Hippocampal formation (tissue), 2 donors: ENCODE measurements at regions not wholly inside any gene's neighbourhood (a gene's known extent, or its start where the extent isn't known, plus 50 kb on each side); places are given as distances from the start of the nearest gene placed in this dataset.
"Not testable (repeated sequence)": the region's sequence is repeated elsewhere in the genome, so short reads cannot be mapped to it uniquely, and the experiment has no call there.

Source experiments
- DNase-seq, 2 donors: peaks; one replicate each; lab custom pipeline; 2025; lab: John Stamatoyannopoulos, UW

DNA sequence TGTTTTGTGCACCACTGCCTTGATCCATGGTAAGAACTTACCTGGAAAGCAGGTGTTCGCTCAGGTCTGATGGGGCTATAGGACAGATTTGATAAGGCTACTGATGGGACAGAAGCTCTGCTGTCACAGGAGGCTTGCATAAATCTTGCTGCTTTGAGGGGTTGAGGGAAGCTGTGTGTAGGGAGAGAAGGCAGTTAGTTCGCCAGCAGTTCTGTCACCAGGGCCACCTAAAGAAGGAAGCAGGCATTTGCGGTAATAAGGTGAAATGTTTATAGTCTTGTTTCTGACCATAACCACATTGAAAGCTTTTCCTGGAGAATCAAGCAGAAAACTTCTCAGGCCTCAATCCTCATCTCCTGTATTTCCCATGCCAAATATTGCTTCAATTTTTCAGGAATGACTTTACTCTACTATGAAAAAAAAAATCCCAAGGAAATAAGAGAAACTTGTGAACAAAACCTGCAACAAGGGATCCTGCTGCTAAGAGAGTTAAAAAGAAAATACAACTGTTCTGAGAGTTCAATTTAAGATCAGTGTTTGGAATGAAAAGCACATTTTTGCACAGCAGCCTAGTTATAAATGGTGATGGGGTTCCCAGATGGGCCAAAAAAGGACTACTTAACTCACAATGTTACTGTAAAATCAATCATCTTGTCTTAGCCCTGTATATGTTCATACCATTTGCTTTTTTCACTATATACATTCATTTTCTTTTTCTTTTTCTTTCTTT, 122.0 kb upstream of the RANBP3L start:
- no peak for DNase-seq

DNA sequence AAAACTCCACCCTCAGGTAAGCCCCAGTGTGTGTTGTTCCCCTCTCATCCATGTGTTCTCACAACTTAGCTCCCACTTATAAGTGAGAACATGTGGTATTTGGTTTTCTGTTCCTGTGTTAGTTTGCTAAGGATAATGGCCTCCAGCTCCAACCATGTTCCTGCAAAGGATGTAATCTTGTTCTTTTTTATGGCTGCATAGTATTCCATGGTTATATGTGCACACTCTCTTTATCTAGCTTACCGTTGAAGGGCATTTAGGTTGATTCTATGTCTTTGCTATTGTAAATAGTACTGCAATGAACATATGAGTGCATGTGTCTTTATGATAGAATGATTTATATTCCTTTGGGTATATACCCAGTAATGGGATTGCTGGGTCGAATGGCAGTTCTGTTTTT, 124.4 kb upstream of the RANBP3L start:
- not testable (repeated sequence) for DNase-seq

DNA sequence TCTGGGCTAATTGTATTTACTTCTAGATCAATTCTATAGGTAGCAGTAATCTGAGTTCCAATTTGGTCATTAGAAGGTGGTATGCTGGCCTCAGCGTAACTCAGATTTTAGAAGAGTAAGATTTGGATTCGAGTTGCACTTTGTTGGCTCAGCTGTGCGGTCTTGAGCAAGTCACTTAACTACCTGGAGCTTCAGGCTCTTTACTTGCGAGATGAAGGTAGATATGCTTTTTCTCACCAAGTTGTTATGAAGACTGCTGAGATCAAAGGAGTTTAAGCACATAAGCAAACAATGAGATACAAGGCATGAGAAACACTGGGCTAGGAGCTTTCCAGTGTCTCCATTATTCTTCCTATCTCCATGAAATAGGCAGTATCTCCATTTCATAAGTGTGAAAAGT, 133.8 kb upstream of the RANBP3L start:
- DNase-seq, result no peak

DNA sequence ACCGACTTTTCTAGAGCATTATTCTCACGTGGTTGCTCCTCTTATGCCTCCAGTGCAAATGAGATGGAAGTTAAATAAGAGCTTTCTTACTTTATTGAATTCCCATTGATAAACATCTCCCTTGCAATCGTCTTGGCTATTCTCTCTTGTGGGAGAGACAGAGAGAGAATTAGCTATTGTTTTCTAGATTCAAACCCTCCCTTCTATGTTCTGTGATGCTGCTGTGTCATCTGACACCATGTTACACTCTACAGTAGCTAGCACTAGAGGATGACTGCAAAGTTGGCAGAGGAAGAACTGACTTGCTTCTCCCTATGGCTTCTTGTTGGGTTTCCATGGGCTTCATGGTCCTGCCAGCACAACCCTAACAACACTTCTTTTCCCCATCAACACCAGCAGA, 134.6 kb upstream of the RANBP3L start:
- peak in 1 of 2 donors; percentile 29 for DNase-seq

DNA sequence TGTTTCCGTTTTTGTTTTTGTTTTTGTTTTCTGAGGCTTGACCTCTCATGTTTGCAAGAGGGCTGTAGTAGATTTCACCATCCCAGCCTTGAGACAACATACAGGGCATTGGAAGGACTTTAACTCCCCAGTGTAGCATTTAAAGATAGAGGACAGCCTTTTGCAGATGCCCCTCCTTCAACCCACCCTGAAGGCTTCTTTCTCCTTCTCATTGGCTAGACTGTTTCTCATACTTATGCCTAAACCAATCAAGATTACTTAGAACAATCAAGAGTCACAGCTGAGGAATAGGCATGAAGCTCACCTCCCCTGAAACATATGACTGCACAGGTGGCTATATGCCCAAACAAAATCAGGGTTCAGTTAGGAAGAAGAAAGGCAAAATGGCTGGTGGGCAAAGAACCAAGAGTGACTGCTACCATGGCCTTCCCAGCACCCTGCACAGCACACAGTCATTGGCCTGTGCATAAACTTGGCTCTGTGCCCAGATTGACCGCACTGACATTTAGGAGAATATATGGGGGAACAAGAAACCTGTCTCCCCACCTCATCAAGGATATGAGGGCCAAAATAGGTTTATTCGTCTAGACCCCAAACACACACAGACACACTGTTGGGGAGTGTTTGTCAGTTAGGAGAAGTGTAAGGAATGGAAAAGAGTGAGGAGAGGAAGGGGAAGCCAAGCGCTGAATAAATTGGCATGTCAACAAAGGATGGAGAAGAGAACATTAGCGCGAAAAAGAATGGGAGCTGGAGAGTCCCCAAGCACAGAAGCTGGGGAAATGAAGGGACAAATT, 137.3 kb upstream of the RANBP3L start:
- peak; percentile 45 to 54 for DNase-seq

DNA sequence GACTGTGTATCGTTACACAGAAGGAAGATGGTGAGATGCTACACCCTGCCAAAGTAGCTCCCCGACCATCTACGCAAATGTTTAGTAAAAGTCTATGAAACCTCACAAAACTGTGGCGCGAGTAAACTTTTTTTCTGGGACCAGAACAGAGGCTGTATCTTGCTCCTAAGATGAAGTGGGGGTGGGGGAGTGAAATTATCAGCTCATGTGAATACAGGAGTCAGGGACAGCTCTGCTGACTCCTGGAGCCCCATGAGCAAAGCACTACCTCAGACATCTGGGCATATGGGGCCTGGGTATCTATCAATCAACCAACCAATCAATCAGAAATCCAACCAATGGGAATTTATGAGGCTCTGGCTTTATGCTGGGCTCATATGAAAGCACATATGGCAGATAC, 138.6 kb upstream of the RANBP3L start:
- DNase-seq, result no peak

DNA sequence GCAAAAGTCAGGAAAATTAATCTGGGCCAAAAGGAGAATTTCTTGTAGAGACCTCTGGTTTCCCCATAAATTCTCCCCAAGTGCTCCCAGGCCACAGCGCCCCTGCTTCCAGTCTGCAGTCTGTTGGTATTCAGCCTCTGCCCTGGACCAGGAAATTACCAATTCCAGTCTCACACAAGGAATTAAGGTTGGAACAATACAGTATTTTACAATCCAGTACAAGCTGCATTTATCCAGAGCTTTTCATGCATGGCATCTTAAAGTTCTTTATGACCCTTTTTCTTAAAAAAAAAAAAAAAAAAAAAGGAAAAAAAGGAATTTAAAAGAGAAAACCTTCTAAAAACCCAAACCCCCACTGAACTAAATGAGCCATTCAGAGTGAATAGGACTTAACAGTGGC, 139.6 kb upstream of the RANBP3L start:
- peak in 1 of 2 donors; percentile 31 for DNase-seq

DNA sequence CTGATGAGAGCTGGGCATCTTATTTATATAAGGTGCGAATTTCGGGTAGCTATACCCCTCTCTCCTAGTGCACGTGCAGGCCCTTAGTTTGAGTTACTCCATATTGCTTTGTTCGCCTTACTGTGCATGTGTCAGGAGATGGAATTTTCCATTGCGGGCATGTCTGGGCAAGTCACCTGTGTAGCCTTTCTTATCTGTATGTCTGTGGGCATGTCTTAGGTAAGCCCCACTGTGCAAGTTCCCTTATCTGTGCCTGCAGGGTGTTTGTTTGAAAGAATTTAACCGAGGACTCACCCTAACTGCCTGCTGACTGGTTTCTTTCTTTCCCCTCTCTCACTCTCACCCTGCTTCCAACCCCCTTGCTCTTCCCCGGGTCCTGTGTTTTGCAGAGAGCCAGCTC, 140.7 kb upstream of the RANBP3L start:
- DNase-seq, result no peak

DNA sequence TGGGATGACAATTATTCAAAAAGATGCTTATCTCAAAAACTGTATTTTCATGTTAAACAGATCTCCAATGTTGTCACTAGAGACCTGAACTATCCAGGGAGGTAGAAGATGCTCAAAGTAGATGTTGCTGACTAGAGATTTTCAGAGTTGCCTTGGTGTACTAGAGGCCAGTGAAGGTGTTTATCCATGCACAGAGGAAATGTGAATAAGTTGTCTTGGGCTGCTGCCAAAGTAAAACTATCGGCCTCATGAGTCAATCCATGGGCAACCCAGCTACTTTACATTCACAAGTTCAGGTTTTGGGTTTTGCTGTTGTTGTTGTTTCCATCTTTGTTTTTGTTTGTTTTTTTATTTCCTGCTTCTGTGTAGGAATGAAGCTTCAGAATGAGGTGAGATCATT, 141.1 kb upstream of the RANBP3L start:
- DNase-seq, result no peak

DNA sequence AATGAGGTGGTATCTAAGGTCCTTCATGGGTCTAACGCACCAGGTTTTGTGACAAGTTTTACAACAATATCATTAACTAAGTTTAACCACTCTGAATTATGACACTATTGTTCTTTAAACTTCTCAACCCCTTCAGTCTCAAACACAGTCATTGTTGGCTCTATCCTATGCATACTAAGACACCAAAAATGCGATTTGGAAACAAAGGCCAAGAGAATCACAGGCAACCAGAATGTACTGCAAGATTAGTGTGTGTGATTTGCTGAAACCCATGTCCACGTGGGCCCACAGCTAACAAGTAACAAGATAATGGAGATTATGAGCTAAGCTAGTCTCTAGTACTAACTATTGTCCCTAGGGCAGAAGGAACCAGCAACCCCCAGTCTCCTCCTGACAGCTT, 142.2 kb upstream of the RANBP3L start:
- DNase-seq, result no peak

DNA sequence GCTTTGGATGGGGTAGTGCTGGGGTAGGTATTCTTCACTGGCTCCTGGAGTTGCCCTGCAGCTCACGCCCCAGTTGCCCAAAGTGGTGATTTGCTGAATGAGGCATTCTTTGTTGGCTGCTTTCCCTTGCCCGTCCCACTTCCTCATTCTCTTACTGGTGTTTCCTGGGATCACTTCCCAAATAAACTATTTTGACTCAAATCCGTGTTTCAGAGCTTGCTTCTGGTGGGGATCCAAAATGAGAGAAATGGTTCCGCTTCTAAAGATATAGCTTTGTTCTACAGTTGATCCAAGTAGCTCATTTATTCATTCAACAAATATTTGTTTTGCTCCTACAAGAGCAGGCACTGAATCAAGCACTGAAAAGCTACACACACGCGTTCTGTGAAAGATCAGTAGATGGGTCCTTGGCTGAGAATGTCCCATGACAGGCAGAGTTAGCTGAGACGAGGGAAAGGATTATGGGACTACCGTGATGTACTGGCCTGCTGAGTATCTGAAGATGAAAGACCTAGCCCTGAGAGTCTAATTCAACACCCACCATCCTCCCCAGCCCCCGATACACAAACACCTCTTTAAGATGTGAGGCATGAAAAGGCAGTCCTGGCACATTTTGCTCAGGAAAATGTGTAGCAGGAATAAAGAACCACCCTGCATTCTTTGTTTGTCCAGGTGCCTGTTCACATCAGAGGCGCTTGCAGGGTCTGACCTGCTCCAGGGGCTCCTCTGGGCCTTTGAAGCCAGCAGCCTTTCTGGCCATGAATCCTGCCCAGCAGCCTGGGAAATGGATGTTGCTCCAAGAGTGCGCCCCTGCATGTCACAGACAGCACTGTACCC, 143.1 kb upstream of the RANBP3L start:
- DNase-seq, result peak; percentile 26 to 53

DNA sequence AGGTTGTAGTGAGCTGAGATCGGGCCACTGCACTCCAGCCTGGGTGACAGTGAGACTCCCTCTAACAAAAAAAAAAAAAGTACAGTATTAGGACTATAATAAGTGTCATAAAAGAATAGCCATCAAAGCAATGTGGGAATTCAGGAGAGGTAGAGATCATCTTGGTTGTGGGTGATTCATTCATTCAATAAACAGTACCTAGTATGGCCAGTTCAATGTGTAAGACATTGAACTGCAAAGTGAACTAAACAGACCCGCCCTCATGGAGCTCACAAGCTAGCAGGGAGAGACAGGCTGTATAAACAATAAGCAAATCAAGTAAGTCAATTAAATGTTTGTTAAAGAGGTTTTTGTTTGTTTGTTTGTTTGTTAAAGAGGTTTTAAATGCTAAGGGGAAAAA, 146.1 kb upstream of the RANBP3L start:
- DNase-seq, result no peak

DNA sequence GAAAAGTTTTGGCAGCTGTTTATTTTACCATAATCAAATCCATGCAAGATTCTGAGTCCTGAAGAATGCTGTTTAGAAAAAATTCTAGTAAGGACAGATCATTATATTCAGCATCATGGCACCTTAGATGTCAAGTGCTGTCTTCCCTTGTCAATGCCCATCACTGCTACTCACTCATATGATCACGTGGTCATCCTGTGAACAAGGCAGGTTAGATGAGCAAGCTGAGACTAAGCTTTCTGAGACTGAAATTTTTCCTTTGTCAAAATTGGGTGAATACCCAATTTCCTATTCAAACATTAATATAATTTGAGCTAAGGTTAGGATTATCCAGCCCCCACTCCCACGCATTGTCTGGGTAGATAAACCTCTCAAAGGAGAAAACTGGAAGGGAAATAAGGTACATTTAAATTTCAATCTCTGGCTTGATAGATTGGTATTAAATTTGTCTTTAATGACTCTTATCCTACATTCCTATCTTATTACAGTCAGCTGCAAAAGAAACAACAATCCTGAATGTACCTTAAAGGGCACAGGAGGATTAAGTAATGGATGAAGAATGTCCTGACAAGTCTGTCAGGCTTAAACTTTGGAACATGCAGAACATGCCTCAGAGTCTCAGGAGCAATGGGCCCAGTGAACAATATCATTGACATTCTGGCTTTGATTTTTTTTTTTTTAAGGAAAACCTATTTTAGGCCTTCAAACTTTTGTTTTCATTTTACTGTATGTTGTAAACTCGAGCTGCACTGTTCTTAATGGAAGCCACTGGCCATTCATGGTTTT, 148.7 kb upstream of the RANBP3L start:
- no peak for DNase-seq

DNA sequence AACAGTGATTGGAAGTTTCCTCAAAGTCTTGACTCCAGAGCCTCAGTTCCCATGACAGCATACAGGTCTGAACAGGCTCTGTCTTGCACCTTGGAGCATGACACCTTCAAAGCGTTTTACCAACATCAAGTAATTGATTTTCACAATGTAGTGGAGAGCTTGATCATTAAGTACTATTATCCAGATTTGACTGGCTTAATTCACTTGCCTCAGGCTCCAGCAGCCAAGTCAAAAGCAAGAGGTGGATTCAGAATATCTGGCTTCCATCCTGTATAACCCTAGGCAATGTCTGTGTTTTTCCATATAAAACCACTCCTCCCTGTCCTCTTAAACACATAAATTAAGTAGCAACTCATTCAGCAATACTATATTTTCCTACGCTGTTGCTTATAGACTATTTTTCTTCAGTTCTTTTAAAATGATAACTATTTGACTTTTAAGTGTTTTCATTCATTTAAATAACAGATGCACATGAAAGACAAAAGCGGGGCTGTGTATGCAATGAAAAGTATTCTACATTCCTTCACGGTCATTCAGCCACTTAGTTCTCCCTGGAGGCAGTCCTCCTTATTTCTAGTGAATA, 150.8 kb upstream of the RANBP3L start:
- DNase-seq, result no peak

DNA sequence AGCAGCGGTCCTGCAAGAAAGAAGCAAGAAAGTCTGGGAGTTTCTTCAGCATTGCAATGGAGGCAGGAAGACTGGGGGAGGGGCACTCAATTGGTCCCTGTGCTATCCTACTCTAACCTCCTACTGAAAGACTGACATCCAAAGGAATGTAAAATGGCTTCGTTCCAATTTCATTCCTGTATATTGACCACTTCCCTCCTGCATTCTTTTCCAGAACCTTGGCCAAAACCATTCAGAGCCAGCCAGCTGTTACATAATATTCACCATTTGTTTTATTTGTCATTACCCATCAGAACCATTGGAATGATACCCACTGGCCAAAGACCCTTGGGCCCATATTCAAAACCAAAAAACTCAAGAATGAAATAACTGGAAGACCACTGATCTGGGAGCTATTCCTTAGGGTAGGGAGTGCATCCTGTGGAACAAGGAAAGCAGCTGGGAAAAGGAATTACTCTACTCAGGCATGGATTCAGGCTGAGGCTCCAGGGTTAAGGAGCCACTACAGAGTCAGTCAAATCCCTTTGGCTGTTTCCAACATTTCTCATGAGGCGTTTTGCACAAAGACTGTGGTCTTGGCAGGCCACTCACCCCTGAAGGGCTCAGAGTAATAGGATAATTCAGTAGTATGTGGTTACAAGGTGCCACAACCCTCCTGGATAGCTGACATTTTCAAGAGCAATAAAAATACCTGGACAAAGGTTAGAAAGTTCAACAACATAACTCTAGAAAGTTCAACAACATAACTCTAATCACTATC, 148.7 kb upstream of the SLC1A3 start:
- no peak for DNase-seq

DNA sequence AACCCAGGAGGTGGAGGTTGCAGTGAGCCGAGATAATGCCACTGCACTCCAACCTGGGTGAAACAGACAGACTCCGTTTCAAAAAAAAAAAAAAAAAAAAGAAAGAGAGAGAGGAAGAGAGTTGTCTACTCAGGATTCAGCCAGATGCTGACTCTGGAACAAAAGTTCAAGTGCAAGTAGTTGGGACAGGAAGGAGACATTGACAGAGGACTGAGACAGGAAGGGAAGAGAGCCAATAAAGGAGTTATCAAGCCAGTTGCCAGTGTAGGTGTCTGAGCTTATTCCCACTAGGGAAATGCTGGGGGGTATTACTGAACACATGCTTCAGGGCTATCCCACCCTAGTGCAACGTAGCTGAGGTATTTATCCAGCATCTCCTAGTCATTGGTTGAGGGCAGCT, 147.7 kb upstream of the SLC1A3 start:
- DNase-seq, result no peak

DNA sequence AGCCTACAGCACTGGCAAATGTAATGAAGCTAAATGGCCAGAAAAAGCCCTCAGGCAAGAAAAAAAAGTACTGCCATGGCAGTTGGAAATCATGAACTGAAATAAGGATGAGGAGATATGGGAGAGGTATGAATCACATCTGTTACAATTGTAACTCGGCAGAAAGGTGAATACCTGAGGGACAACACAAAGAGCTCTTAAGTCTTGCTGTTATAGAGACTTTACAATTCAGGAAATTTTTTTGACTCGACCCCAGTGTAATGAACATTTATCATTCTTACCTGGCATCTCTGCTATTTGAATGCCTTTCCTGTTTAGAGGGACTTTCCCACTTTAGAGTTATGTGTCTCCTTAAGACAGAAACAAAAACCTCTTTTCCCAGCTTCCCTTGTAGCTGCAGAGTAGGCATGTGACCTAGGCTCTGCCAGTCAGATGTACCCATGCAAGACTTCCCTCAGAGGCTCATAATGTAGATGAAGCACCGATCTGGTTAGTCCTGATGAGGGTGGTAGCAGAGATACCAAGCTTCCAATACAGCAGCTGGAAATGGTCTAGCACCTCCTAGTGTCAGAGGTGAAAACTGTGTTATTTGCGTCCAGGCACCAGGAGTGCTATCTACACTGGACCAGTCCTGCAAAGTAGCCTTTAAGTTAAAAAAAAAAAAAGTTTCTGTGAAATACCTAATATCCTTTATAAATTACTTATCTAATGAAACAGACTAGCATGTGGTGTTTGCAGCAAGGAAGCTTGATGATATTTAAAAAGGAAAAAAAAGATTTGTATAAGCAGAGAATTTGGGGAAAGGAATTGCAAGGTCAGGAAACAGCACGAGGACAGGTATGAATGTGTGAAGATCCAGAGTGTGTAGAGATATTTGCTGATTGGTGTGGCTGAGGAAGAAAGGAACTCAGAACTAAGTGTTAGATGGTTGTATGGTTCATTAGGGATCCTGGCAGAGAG, 146.9 kb upstream of the SLC1A3 start:
- DNase-seq, result no peak

DNA sequence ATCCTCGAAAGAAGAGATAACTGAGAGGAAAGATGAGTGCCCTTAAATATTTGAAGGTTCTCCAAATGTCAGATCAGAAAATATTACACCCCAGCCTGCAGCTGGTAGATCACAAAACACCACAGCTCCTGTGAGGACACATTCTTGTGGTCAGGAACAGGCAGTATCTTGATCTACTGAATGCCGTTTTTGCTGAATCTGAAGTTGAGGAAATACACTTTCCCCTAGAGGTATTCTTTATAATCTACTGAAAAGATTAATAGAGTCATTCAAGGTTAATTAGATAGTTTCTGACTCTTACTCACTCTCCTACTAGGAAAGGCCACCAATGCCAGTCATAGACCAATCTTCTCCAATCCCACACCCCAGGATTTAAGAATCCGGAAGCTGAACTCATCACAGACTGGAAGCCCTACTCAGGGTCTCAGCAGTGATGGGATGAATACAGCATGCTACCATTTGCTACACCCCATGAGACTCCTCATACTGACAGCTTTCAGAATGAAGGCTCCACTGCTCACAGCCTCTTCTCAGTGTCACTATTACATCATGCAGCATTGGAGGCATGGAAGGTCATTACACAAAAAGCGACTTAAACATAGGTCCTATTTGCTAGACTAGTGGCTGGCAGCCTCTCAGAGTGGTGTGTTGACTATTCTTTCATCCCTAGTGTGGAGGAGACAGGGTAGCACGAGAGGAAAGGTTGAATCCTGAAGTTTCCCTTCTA, 143.9 kb upstream of the SLC1A3 start:
- no peak for DNase-seq

DNA sequence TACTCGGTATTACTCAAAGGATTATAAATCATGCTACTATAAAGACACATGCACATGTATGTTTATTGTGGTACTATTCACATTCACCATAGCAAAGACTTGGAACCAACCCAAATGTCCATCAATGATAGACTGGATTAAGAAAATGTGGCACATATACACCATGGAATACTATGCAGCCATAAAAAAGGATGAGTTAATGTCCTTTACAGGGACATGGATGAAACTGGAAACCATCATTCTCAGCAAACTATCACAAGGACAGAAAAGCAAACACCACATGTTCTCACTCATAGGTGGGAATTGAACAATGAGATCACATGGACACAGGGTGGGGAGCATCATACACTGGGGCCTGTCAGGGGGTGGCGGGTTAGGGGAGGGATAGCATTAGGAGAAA, 130.5 kb upstream of the SLC1A3 start:
- not testable (repeated sequence) for DNase-seq
